GM21360 (cell line): ENCODE measurements at regions not wholly inside any gene's neighbourhood (a gene's known extent, or its start where the extent isn't known, plus 50 kb on each side); places are given as distances from the start of the nearest gene placed in this dataset.

ENCODE experiments used
- ATAC-seq: cut with Tn5 transposase; IDR thresholded peaks from one replicate; pipeline ENCODE4 v1.9.1; 2021; ENCODE audit warnings: mild to moderate bottlenecking, moderate library complexity; ENCODE audit not compliant: unreplicated experiment

DNA sequence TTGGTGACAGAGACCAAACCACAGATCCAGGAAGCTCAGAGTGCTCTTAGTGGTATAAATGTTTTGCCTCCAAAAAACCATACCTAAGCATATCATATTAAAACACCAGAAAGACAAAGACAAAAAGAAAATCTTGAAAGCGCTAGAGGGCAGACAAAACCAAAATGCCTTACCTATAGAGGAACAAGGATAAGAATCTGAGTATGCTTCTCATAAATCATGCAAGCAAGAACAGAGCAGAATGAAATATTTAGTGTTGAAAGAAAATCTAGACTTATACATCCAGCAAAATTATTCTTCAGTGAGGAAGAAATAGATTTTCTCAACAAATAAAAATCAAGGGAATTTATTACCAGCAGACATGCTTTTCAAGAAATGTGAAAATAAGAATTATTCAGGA lies 941.0 kb upstream of the INTU start:
- no peak for ATAC-seq

GRCh38 chr4:126697748-126698147 lies 935.0 kb upstream of the INTU start:
- no peak for ATAC-seq

GRCh38 chr4:126698224-126698623 lies 934.5 kb upstream of the INTU start:
- no peak for ATAC-seq

GRCh38 chr4:126701756-126702155 lies 931.0 kb upstream of the INTU start:
- no peak for ATAC-seq

DNA sequence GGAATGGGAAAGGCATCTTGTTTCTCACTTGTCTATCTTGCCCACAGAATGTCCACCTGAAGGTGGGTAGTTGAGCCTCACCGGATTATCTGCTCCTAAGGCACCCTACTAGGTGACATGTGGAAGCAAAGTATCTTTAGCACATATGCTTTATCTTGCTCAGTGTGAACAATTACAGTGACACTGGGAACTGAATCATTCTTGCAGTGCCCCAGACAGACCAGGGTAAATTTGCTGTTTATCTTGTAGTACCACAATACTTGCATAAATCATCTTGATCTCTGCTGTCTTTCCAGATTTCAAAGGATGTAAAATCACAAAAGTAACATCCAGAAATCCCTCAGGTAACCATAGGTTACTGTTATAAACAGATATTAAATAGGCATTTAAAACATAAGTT lies 930.0 kb upstream of the INTU start:
- no peak for ATAC-seq

GRCh38 chr4:126705266-126705665 lies 927.5 kb upstream of the INTU start:
- no peak for ATAC-seq

- ATAC-seq, result no peak
These were observed 924.0 kb upstream of the INTU start for GRCh38 chr4:126708716-126709115.

DNA sequence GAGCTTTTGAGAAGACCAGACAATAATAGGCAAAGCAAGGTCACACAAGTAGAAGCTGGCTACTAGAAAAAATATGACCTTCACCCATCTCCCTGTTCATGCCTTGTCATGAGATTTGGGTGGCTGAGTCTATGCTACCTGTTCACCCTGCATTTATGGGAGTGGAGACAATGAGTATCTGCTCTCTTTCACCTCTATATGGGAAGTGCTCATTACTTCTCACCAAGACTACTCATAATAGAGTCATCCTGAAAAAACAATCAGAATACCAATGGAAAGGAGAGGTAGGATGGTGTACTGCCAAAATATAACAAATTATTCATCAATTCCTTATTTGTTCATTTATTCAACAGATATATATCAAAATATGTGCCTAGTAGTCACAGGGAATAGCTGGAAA lies 921.8 kb upstream of the INTU start:
- no peak for ATAC-seq

- ATAC-seq, result no peak
These were observed 917.7 kb upstream of the INTU start for GRCh38 chr4:126715067-126715466.

- no peak for ATAC-seq
These were observed 917.1 kb upstream of the INTU start for GRCh38 chr4:126715681-126716080.

DNA sequence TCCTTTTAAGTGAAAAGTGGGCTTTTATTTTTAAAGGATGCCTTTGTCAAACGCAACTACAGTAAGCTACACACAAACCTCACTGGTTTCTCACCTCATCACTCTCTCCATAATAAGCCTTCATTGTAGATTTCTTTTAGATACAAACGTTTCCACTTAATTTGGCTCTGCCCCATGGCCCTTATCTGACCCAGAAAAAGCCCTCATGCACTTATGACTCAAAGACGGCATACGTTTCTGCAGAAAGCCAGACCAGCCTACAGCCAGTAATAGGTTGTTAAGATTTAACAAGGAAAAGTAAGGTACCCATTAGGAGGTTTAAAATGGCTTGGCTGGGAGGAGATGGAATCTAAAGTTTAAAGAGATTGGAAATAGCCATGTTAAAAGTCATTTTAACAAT lies 914.6 kb upstream of the INTU start:
- ATAC-seq, result no peak

GRCh38 chr4:126719852-126720251 lies 912.9 kb upstream of the INTU start:
- ATAC-seq, result no peak

DNA sequence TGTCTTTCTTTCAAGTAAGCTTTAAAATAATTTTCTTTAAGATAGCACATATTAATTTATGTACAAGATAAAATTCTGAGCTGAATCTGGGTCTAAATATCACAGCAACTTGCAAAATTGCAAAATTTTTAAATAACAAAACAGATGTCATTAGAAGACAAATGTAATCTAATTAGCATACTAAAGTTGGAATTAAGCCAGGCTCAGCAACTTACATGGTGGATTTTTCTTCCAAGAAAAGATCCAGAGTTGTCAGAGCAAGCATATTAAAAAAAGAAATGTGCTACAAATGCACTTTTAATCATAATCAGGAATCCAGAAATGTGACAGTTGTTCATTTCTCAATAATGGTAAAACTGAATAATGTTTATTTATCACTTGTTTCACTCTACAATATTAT lies 906.9 kb upstream of the INTU start:
- no peak for ATAC-seq

DNA sequence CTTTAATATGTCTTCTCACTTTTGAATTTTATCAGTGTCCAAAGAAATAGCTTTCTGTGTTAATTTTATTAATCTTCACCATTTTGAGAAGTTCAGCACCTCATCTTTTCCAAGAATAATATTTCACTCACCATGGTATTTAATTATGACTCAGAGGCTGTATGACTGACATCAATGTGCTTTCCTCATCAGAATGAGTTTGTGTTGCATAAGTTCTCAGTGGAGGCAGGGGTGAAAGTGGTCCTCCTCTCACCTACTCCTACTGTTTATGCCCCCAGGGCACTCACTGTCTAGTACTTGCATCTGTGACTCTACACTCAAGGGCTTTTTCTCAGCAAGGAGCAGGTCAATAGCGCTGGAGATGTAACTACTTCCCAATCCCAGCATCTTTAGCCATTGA lies 905.3 kb upstream of the INTU start:
- ATAC-seq, result no peak

- no peak for ATAC-seq
These were observed 901.7 kb upstream of the INTU start for GRCh38 chr4:126731062-126731461.

DNA sequence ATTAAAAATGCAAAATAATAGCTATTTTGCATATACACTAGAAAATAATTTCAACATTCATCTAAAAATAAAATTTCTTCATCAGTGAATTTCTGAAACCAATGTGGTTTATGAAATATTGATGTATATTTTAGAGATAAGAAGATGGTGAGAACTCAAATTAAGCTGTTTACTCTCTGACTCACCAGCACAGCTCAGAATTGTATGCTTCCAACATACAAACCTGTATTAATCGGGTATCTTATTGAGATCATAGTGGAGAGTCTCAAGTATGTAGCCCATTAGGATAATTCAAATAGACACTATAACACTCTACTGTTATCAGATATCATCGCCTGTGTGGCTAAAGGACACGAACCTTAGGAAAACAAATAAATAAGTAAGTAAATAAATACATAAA lies 899.5 kb upstream of the INTU start:
- ATAC-seq, result no peak

DNA sequence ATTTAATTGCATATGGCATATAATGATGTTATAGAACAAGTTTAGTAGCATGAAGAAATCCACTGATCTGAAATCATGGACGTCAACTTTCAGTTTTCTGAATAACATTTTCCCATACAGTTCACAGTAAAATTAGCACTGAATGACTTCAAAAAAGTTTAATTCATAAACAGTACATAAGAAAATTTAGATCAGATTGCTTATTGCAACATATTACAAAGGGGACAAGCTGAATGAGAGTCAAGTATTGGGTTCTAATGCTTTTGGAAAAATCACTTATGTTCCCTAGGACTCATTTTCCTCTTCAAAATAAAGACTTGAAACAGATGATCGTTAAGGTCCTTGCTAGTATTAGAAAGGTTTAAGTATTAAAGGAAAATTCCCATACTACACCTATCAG lies 898.3 kb upstream of the INTU start:
- no peak for ATAC-seq

- ATAC-seq, result no peak
These were observed 897.2 kb upstream of the INTU start for GRCh38 chr4:126735294-126736132.

GRCh38 chr4:126736133-126736518 lies 896.6 kb upstream of the INTU start:
- no peak for ATAC-seq

- ATAC-seq, result no peak
These were observed 894.7 kb upstream of the INTU start for GRCh38 chr4:126737899-126738526.

DNA sequence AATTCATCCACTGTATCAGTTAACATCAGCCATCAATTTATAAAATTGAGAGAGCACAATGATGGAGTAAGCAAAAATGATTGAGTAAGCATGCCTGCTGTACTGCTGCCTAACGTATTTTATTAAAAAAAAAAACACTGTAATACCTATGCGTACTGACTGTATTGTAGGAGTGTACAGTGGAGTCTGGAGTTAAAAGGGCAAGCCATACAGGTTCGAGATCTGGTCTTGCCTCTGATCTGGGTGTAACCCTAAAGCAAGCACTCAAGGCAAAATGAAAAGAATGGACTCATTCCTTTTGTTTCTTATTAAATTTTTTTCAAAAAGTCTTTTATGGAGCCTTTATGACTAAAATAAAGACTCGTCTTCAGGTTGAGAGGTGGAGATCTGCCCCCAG lies 894.2 kb upstream of the INTU start:
- ATAC-seq, result no peak

DNA sequence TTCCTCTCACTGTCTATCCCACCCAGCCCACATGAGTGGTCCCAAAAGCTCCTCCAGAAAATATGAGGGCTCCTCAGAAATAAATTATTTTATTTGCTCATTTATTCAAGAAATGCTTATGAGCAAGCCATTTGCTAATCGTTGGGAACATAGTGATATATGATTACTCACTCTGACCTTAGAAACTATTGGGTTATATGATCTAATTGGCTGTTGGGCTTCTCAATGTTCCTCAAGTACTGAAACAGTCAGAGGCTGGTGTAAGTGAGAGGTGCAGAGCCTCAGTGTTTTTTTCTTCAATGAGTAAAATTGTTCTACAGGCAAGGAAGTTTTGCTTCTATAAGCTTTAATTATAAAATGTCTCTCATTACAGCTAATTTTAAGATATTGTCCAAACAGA lies 893.8 kb upstream of the INTU start:
- no peak for ATAC-seq

DNA sequence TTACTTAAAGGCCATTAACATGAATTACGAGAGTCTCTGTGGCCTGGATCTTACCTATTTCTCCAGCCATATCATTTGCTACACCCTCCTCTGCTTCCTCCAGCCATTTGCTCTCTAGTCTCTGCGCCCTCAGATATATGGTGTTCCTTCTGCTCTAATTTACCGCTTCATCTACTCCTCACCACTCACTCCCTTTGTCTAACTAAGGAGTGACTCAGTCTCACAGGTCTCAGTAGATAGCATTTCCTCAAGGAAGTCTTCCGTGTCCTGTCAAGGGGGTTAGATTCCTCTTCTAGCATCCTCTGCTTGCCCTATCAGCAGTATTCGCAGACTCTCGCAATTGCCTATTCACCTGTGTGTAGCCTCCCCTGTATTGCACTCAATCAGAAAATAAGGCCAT lies 892.1 kb upstream of the INTU start:
- ATAC-seq, result no peak
